GM11168 (cell line): ENCODE measurements at regions not wholly inside any gene's neighbourhood (a gene's known extent, or its start where the extent isn't known, plus 50 kb on each side); places are given as distances from the start of the nearest gene placed in this dataset.

Source experiments
- in situ Hi-C: fragments of 300-500 bp; cut with MboI; formaldehyde crosslinking; loops from one replicate; pipeline ENCODE4 v1.12.0; 2022; ENCODE audit warnings: low sequenced_read_pairs; ENCODE audit not compliant: unreplicated experiment

GRCh38 chr11:11143849-11144248 lies 209.2 kb downstream of the CSNK2A3 start:
- in situ Hi-C loops, result no loop called here

GRCh38 chr11:11142430-11142829 lies 210.6 kb downstream of the CSNK2A3 start:
- in situ Hi-C loops, result no loop called here

GRCh38 chr11:11141065-11141464 lies 212.0 kb downstream of the CSNK2A3 start:
- in situ Hi-C loops, result no loop called here

- in situ Hi-C loops, result no loop called here
Observed at GRCh38 chr11:11140510-11140909, 212.5 kb downstream of the CSNK2A3 start.

GRCh38 chr11:11137339-11137738 lies 215.7 kb downstream of the CSNK2A3 start:
- in situ Hi-C loops, result no loop called here

GRCh38 chr11:11135820-11136476 lies 217.1 kb downstream of the CSNK2A3 start:
- in situ Hi-C loops, result no loop called here

- in situ Hi-C loops, result no loop called here
Observed at GRCh38 chr11:11129118-11129517, 223.9 kb downstream of the CSNK2A3 start.

GRCh38 chr11:11125618-11126017 lies 227.4 kb downstream of the CSNK2A3 start:
- in situ Hi-C loops, result no loop called here

- in situ Hi-C loops, result no loop called here
Observed at GRCh38 chr11:11122749-11123148, 230.3 kb downstream of the CSNK2A3 start.

GRCh38 chr11:11119917-11120316 lies 233.1 kb downstream of the CSNK2A3 start:
- in situ Hi-C loops, result no loop called here

GRCh38 chr11:11117730-11118129 lies 235.3 kb downstream of the CSNK2A3 start:
- in situ Hi-C loops, result no loop called here

GRCh38 chr11:11115475-11115874 lies 237.6 kb downstream of the CSNK2A3 start:
- in situ Hi-C loops, result no loop called here

GRCh38 chr11:11113626-11114025 lies 239.4 kb downstream of the CSNK2A3 start:
- in situ Hi-C loops, result no loop called here

GRCh38 chr11:11108026-11108425 lies 245.0 kb downstream of the CSNK2A3 start:
- in situ Hi-C loops, result no loop called here

GRCh38 chr11:11107076-11107723 lies 245.8 kb downstream of the CSNK2A3 start:
- in situ Hi-C loops, result no loop called here

- in situ Hi-C loops, result no loop called here
Observed at GRCh38 chr11:11105361-11105760, 247.5 kb upstream of the ZBED5 start.

GRCh38 chr11:11095831-11096723 lies 238.2 kb upstream of the ZBED5 start:
- in situ Hi-C loops, result no loop called here

- in situ Hi-C loops, result no loop called here
Observed at GRCh38 chr11:11090495-11090894, 232.6 kb upstream of the ZBED5 start.

GRCh38 chr11:11089805-11090204 lies 232.0 kb upstream of the ZBED5 start:
- in situ Hi-C loops, result no loop called here

GRCh38 chr11:11086979-11087378 lies 229.1 kb upstream of the ZBED5 start:
- in situ Hi-C loops, result no loop called here

- in situ Hi-C loops, result no loop called here
Observed at GRCh38 chr11:11085580-11085979, 227.7 kb upstream of the ZBED5 start.
